ENCODE measurements at regions not wholly inside any gene's neighbourhood (a gene's known extent, or its start where the extent isn't known, plus 50 kb on each side); places are given as distances from the start of the nearest gene placed in this dataset.
"Not testable (repeated sequence)": the region's sequence is repeated elsewhere in the genome, so short reads cannot be mapped to it uniquely, and the experiment has no call there.

DNA sequence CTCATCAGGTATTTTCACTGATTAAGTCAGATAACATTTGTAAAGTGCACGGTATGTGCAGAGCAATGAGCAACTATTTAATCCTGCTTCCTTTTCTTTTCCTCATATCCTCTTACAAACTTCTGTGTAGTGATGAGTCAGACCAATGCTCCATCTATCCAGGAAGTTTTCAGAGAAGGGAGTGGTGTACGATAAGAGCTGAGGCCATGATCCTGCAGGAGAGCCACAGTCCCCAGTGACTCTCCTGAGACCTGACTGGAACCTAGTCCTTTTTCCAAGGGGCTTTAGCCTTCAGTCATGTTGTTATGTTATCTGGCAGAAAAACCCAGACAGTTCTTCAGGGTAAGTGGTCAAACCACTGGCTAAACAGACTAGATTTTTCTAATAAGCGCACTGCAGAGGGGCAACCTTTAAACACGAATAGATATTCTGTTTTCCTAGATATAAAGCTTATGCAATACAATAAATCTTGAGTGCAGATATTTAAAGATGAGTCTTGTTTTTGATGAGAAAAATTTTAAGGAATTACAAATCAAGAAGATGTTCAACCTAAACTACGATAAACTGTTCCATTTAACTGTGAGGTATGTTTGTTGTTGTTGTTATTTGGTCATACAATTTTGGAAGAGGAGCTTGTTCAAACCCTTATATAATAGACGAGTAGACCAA, 110.5 kb upstream of the RAP2B start:
- no peaks in the 10 kb centered on the region for H3K9me3 Mint-ChIP-seq
- POLR2A ChIA-PET = no interaction called here
- no peak overlapping the region for H3K27ac Mint-ChIP-seq
- DNase-seq (no peak), ATAC-seq (ENCODE audit: low read depth) (no peak)
- no peaks in the 10 kb centered on the region for H3K4me1 Mint-ChIP-seq
- H3K27me3 Mint-ChIP-seq = no peaks in the 10 kb centered on the region
- H3K36me3 Mint-ChIP-seq = no peaks in the 10 kb centered on the region
- no peak overlapping the region for H3K4me3 Mint-ChIP-seq

DNA sequence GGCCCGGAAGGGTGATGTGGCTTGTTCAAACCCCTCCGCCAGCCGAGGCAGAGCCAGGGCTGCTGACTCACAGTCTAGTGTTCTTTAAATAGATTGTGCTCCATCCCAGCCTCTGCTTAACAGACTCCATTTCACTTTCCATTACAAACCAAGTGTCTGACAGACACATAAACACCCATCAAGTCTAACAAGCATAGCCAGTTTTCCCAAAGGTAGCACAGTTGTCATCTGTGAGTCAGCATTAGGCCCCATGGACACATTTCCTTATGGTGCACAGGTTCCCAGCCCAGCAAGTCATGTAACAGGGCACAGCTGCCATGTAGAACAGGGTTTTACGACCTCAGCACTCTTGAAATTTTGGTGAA, 109.9 kb upstream of the RAP2B start:
- no peaks in the 10 kb centered on the region for H3K36me3 Mint-ChIP-seq
- DNase-seq (no peak), ATAC-seq (ENCODE audit: low read depth) (no peak)
- H3K27ac Mint-ChIP-seq = no peak overlapping the region
- POLR2A ChIA-PET = interaction anchor here (0.6 kb wide), 1 partner anchor 352 kb away, joined by 3 read pairs; no protein-coding TSS in a partner anchor
- no peaks in the 10 kb centered on the region for H3K27me3 Mint-ChIP-seq
- no peaks in the 10 kb centered on the region for H3K4me1 Mint-ChIP-seq
- H3K4me3 Mint-ChIP-seq = no peak overlapping the region
- H3K9me3 Mint-ChIP-seq = no peaks in the 10 kb centered on the region

- H3K27me3 Mint-ChIP-seq = no peaks in the 10 kb centered on the region
- no peak for DNase-seq
- POLR2A ChIA-PET = no interaction called here
- no peak for ATAC-seq (ENCODE audit: low read depth)
- H3K36me3 Mint-ChIP-seq = no peaks in the 10 kb centered on the region
- no peak overlapping the region for H3K27ac Mint-ChIP-seq
- H3K4me1 Mint-ChIP-seq = no peaks in the 10 kb centered on the region
- no peak overlapping the region for H3K4me3 Mint-ChIP-seq
- no peaks in the 10 kb centered on the region for H3K9me3 Mint-ChIP-seq
Measured at GRCh38 chr3:153055217-153055616, 106.8 kb upstream of the RAP2B start.

DNA sequence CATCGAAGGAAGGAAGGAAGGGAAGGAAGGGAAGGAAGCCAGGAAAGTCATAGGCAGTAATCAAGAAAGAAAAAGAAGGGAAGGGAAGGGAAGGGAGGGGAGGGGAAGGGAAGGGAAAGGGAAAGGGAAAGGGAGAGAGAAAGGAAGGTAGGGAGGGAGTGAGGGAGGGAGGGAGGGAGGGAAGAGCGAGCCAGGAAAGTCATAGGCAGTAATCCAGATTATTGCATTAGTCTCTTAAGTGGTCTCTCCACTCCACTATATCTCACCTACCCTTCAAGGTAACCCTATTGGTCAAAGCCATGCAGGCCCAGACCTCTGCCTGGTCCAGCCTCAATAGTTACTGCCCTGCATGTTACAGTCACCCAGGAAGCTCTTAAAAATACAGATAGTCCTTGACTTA, 106.2 kb upstream of the RAP2B start:
- no peaks in the 10 kb centered on the region for H3K4me1 Mint-ChIP-seq
- DNase-seq (no peak), ATAC-seq (ENCODE audit: low read depth) (no peak)
- no peak overlapping the region for H3K27ac Mint-ChIP-seq
- POLR2A ChIA-PET = no interaction called here
- H3K27me3 Mint-ChIP-seq = no peaks in the 10 kb centered on the region
- no peak overlapping the region for H3K4me3 Mint-ChIP-seq
- H3K36me3 Mint-ChIP-seq = no peaks in the 10 kb centered on the region
- H3K9me3 Mint-ChIP-seq = no peaks in the 10 kb centered on the region

- H3K27ac Mint-ChIP-seq; ATAC-seq (ENCODE audit: low read depth); H3K9me3 Mint-ChIP-seq; DNase-seq; H3K4me1 Mint-ChIP-seq; H3K4me3 Mint-ChIP-seq; H3K36me3 Mint-ChIP-seq; POLR2A ChIA-PET; H3K27me3 Mint-ChIP-seq: not testable (repeated sequence)
Measured at GRCh38 chr3:153058031-153058688, 103.9 kb upstream of the RAP2B start.

GRCh38 chr3:153060346-153060745, 101.7 kb upstream of the RAP2B start:
- no peaks in the 10 kb centered on the region for H3K9me3 Mint-ChIP-seq
- H3K27me3 Mint-ChIP-seq = no peaks in the 10 kb centered on the region
- no peaks in the 10 kb centered on the region for H3K4me1 Mint-ChIP-seq
- no peak for DNase-seq
- no peaks in the 10 kb centered on the region for H3K36me3 Mint-ChIP-seq
- POLR2A ChIA-PET = no interaction called here
- no peak for ATAC-seq (ENCODE audit: low read depth)
- no peak overlapping the region for H3K27ac Mint-ChIP-seq
- H3K4me3 Mint-ChIP-seq = no peak overlapping the region

DNA sequence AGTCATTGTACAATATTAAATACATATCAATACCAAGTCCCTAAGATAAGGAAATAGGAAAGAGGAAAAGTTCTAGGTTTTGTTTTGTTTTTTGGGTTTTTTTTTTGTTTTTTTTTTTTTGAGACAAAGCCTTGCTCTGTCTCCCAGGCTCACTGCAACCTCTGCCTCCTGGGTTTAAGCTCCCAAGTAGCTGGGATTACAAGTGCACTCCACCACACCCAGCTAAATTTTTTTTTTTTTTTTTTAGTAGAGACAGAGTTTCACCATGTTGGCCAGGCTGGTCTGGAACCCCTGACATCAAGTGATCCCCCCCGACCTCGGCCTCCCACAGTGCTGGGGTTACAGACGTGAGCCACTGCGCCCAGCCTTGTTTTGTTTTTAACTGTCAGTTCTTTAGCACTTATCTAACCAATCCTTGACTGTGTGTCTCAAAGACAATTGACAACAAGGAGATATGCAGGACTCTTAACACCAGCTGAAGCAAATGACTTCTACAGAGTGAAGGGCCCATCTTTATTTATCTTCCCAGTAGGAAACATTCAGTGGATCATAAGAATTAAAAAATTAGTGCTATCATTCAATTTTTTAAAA, 100.0 kb upstream of the RAP2B start:
- ATAC-seq (ENCODE audit: low read depth) (no peak), DNase-seq (no peak)
- no peaks in the 10 kb centered on the region for H3K36me3 Mint-ChIP-seq
- POLR2A ChIA-PET = no interaction called here
- no peaks in the 10 kb centered on the region for H3K27me3 Mint-ChIP-seq
- H3K4me3 Mint-ChIP-seq = no peak overlapping the region
- no peaks in the 10 kb centered on the region for H3K9me3 Mint-ChIP-seq
- no peak overlapping the region for H3K27ac Mint-ChIP-seq
- H3K4me1 Mint-ChIP-seq = no peaks in the 10 kb centered on the region

DNA sequence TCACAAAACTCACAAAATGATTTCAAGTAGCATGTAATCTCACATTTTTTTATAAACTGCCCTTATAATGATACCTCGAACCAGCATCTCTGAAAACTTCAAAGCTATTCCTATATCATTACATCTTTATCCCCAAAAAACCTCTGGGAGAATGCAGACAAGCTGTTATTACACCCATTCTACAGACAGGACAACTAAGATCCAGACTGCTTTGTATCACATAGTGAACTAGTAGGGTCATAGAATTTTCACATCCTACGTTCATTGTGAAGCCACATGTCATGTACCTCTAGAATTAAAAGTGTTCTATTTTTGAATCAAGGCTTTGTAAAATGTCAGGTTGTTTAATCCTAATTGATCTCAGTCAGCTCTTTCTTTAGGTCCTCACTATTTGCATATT, 98.7 kb upstream of the RAP2B start:
- no peak overlapping the region for H3K4me3 Mint-ChIP-seq
- DNase-seq (no peak), ATAC-seq (ENCODE audit: low read depth) (no peak)
- no peaks in the 10 kb centered on the region for H3K4me1 Mint-ChIP-seq
- H3K9me3 Mint-ChIP-seq = no peaks in the 10 kb centered on the region
- H3K36me3 Mint-ChIP-seq = no peaks in the 10 kb centered on the region
- POLR2A ChIA-PET = no interaction called here
- no peak overlapping the region for H3K27ac Mint-ChIP-seq
- H3K27me3 Mint-ChIP-seq = no peaks in the 10 kb centered on the region

DNA sequence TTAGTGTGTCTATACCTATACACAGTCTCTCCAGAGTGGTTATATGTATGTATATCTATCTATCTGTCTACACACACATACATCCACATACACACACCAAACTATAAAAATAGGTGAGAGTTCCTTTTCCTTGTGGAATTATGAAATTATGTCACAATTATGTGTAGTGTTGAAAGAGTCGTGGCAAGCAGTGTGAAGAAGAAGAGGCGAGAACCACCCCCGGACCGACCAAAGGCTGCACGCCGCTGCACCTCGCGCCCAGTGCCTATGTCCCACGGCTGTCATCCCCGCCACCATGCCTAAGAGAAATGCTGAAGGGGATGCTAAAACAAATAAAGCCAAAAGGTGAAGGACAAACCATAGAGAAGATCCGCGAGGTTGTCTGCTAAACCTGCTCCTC, 95.0 kb upstream of the RAP2B start:
- no peaks in the 10 kb centered on the region for H3K36me3 Mint-ChIP-seq
- no peaks in the 10 kb centered on the region for H3K9me3 Mint-ChIP-seq
- no peak overlapping the region for H3K27ac Mint-ChIP-seq
- ATAC-seq (ENCODE audit: low read depth) (no peak), DNase-seq (no peak)
- POLR2A ChIA-PET = no interaction called here
- H3K4me3 Mint-ChIP-seq = no peak overlapping the region
- H3K4me1 Mint-ChIP-seq = no peaks in the 10 kb centered on the region
- H3K27me3 Mint-ChIP-seq = no peaks in the 10 kb centered on the region

- no peaks in the 10 kb centered on the region for H3K4me1 Mint-ChIP-seq
- H3K9me3 Mint-ChIP-seq = no peaks in the 10 kb centered on the region
- DNase-seq = no peak
- H3K36me3 Mint-ChIP-seq = no peaks in the 10 kb centered on the region
- H3K27me3 Mint-ChIP-seq = peaks cover 1% of the 10 kb centered on the region
- H3K4me3 Mint-ChIP-seq = no peak overlapping the region
- POLR2A ChIA-PET = no interaction called here
- no peak for ATAC-seq (ENCODE audit: low read depth)
- H3K27ac Mint-ChIP-seq = no peak overlapping the region
Measured at GRCh38 chr3:153069598-153070510, 92.2 kb upstream of the RAP2B start.

- ATAC-seq (ENCODE audit: low read depth) = no peak
- Mint-ChIP-seq H3K27me3 (peaks cover 1% of the 10 kb centered on the region), H3K9me3 (no peaks in the 10 kb centered on the region), H3K4me3 (no peak overlapping the region), H3K36me3 (no peaks in the 10 kb centered on the region), H3K4me1 (no peaks in the 10 kb centered on the region), H3K27ac (no peak overlapping the region)
- POLR2A ChIA-PET = no interaction called here
- no peak for DNase-seq
Measured at GRCh38 chr3:153070511-153070868, 91.5 kb upstream of the RAP2B start.

GRCh38 chr3:153072382-153072781, 89.6 kb upstream of the RAP2B start:
- no peak overlapping the region for H3K4me3 Mint-ChIP-seq
- no peaks in the 10 kb centered on the region for H3K9me3 Mint-ChIP-seq
- H3K4me1 Mint-ChIP-seq = no peaks in the 10 kb centered on the region
- H3K36me3 Mint-ChIP-seq = no peaks in the 10 kb centered on the region
- H3K27ac Mint-ChIP-seq = no peak overlapping the region
- no peak for ATAC-seq (ENCODE audit: low read depth)
- peaks cover 1% of the 10 kb centered on the region for H3K27me3 Mint-ChIP-seq
- POLR2A ChIA-PET = no interaction called here
- DNase-seq = no peak

GRCh38 chr3:153072856-153073255, 89.2 kb upstream of the RAP2B start:
- Mint-ChIP-seq H3K9me3 (no peaks in the 10 kb centered on the region), H3K27ac (no peak overlapping the region), H3K4me3 (no peak overlapping the region), H3K4me1 (no peaks in the 10 kb centered on the region), H3K27me3 (peaks cover 1% of the 10 kb centered on the region), H3K36me3 (no peaks in the 10 kb centered on the region)
- ATAC-seq (ENCODE audit: low read depth) (no peak), DNase-seq (no peak)
- POLR2A ChIA-PET = no interaction called here

DNA sequence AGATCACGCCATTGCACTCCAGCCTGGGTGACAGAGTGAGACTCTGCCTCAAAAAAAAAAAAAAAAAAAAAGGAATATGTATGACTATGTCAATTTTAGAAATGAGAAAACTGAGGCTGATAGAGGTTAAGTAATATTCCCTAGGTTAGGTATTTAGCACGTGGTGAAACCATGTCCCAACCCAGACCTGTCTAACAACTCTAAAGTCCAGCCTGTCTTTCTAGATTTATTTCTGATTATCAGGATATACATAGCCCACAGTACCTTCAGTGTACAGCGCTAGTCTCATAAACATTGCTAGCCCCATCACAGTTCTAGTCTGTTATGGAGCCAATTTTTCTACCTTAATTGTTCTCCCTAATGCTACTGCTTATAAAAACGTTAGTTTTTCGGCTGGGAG, 88.4 kb upstream of the RAP2B start:
- Mint-ChIP-seq H3K27me3 (peaks cover 1% of the 10 kb centered on the region), H3K9me3 (no peaks in the 10 kb centered on the region), H3K4me3 (no peak overlapping the region), H3K4me1 (no peaks in the 10 kb centered on the region), H3K36me3 (no peaks in the 10 kb centered on the region), H3K27ac (no peak overlapping the region)
- ATAC-seq (ENCODE audit: low read depth) (no peak), DNase-seq (no peak)
- POLR2A ChIA-PET = no interaction called here

Measured in activated naive CD8-positive, alpha-beta T cell treated with anti-CD3 and anti-CD28 coated beads, Interleukin-2, amount 10 ng/mL, durations not matched to agents 7 days and 5 days (primary cell).